ENCODE measurements at regions not wholly inside any gene's neighbourhood (a gene's known extent, or its start where the extent isn't known, plus 50 kb on each side); places are given as distances from the start of the nearest gene placed in this dataset.

- Histone ChIP-seq H3K4me1 (ENCODE audit: control insufficient read depth in 3 of 3, insufficient read depth in 2 of 3, low read depth in 1 of 3, low read length in 2 of 3) (no peaks in the 10 kb centered on the region), H3K4me3 (ENCODE audit: low read depth in 1 of 3, low read length in 3 of 3) (no peak overlapping the region), H3K27ac (ENCODE audit: low read depth in 1 of 3, low read length in 2 of 3) (no peak overlapping the region), H3K9me3 (ENCODE audit: control insufficient read depth in 2 of 2, insufficient read depth in 1 of 2, low read depth in 1 of 2, low read length in 1 of 2) (peaks cover 0 to 7% of the 10 kb centered on the region in 2 donors), H3K27me3 (ENCODE audit: control insufficient read depth in 3 of 3, insufficient read depth in 3 of 3, low read length in 3 of 3) (no peaks in the 10 kb centered on the region), H3K36me3 (ENCODE audit: control insufficient read depth in 3 of 3, insufficient read depth in 2 of 3, low read depth in 1 of 3, low read length in 3 of 3) (no peaks in the 10 kb centered on the region)
- 91 to 96% (median 94%) methylated on average over 3 of the region's 3 CpGs for WGBS, 3 donors
- FAIRE-seq = no peak
- no peak for DNase-seq
These were observed 283.0 kb upstream of the MAGI2 start for GRCh38 chr7:79736418-79736817.

- H3K4me1 ChIP-seq (ENCODE audit: control insufficient read depth in 3 of 3, insufficient read depth in 2 of 3, low read depth in 1 of 3, low read length in 2 of 3) = no peaks in the 10 kb centered on the region
- WGBS, 3 donors = 86 to 100% (median 92%) methylated on average over 1 of the region's 1 CpG
- no peak for DNase-seq
- FAIRE-seq = no peak
- no peaks in the 10 kb centered on the region for H3K36me3 ChIP-seq (ENCODE audit: control insufficient read depth in 3 of 3, insufficient read depth in 2 of 3, low read depth in 1 of 3, low read length in 3 of 3)
- H3K9me3 ChIP-seq (ENCODE audit: control insufficient read depth in 2 of 2, insufficient read depth in 1 of 2, low read depth in 1 of 2, low read length in 1 of 2) = peaks cover 0 to 10% of the 10 kb centered on the region in 2 donors
- no peaks in the 10 kb centered on the region for H3K27me3 ChIP-seq (ENCODE audit: control insufficient read depth in 3 of 3, insufficient read depth in 3 of 3, low read length in 3 of 3)
- H3K27ac ChIP-seq (ENCODE audit: low read depth in 1 of 3, low read length in 2 of 3) = no peak overlapping the region
- no peak overlapping the region for H3K4me3 ChIP-seq (ENCODE audit: low read depth in 1 of 3, low read length in 3 of 3)
These were observed 281.5 kb upstream of the MAGI2 start for GRCh38 chr7:79735012-79735411.

- no peaks in the 10 kb centered on the region for H3K36me3 ChIP-seq (ENCODE audit: control insufficient read depth in 3 of 3, insufficient read depth in 2 of 3, low read depth in 1 of 3, low read length in 3 of 3)
- no peak overlapping the region for H3K27ac ChIP-seq (ENCODE audit: low read depth in 1 of 3, low read length in 2 of 3)
- no peaks in the 10 kb centered on the region for H3K27me3 ChIP-seq (ENCODE audit: control insufficient read depth in 3 of 3, insufficient read depth in 3 of 3, low read length in 3 of 3)
- H3K4me3 ChIP-seq (ENCODE audit: low read depth in 1 of 3, low read length in 3 of 3) = no peak overlapping the region
- no peaks in the 10 kb centered on the region for H3K4me1 ChIP-seq (ENCODE audit: control insufficient read depth in 3 of 3, insufficient read depth in 2 of 3, low read depth in 1 of 3, low read length in 2 of 3)
- H3K9me3 ChIP-seq (ENCODE audit: control insufficient read depth in 2 of 2, insufficient read depth in 1 of 2, low read depth in 1 of 2, low read length in 1 of 2) = peaks cover 0 to 10% of the 10 kb centered on the region in 2 donors
- FAIRE-seq = no peak
- DNase-seq = no peak
These were observed 280.7 kb upstream of the MAGI2 start for GRCh38 chr7:79734181-79734580.

GRCh38 chr7:79732535-79732934 is 279.1 kb upstream of the MAGI2 start:
- FAIRE-seq (no peak), DNase-seq (no peak)
- Histone ChIP-seq H3K27ac (ENCODE audit: low read depth in 1 of 3, low read length in 2 of 3) (no peak overlapping the region), H3K36me3 (ENCODE audit: control insufficient read depth in 3 of 3, insufficient read depth in 2 of 3, low read depth in 1 of 3, low read length in 3 of 3) (no peaks in the 10 kb centered on the region), H3K4me3 (ENCODE audit: low read depth in 1 of 3, low read length in 3 of 3) (no peak overlapping the region), H3K9me3 (ENCODE audit: control insufficient read depth in 2 of 2, insufficient read depth in 1 of 2, low read depth in 1 of 2, low read length in 1 of 2) (peaks cover 0 to 10% of the 10 kb centered on the region in 2 donors), H3K27me3 (ENCODE audit: control insufficient read depth in 3 of 3, insufficient read depth in 3 of 3, low read length in 3 of 3) (no peaks in the 10 kb centered on the region), H3K4me1 (ENCODE audit: control insufficient read depth in 3 of 3, insufficient read depth in 2 of 3, low read depth in 1 of 3, low read length in 2 of 3) (no peaks in the 10 kb centered on the region)
- 56 to 71% (median 70%) methylated on average over 2 of the region's 2 CpGs for WGBS, 3 donors

- Histone ChIP-seq H3K27me3 (ENCODE audit: control insufficient read depth in 3 of 3, insufficient read depth in 3 of 3, low read length in 3 of 3) (no peaks in the 10 kb centered on the region), H3K4me1 (ENCODE audit: control insufficient read depth in 3 of 3, insufficient read depth in 2 of 3, low read depth in 1 of 3, low read length in 2 of 3) (no peaks in the 10 kb centered on the region), H3K36me3 (ENCODE audit: control insufficient read depth in 3 of 3, insufficient read depth in 2 of 3, low read depth in 1 of 3, low read length in 3 of 3) (no peaks in the 10 kb centered on the region), H3K9me3 (ENCODE audit: control insufficient read depth in 2 of 2, insufficient read depth in 1 of 2, low read depth in 1 of 2, low read length in 1 of 2) (peaks cover 0 to 10% of the 10 kb centered on the region in 2 donors), H3K27ac (ENCODE audit: low read depth in 1 of 3, low read length in 2 of 3) (no peak overlapping the region), H3K4me3 (ENCODE audit: low read depth in 1 of 3, low read length in 3 of 3) (no peak overlapping the region)
- FAIRE-seq = no peak
- no peak for DNase-seq
- 79 to 85% (median 82%) methylated on average over 4 of the region's 4 CpGs for WGBS, 3 donors
These were observed 277.5 kb upstream of the MAGI2 start for GRCh38 chr7:79730971-79731370.

GRCh38 chr7:79723833-79724618 is 270.6 kb upstream of the MAGI2 start:
- WGBS, 3 donors = 38 to 43% (median 41%) methylated on average over 6 of the region's 6 CpGs
- Histone ChIP-seq H3K9me3 (ENCODE audit: control insufficient read depth in 2 of 2, insufficient read depth in 1 of 2, low read depth in 1 of 2, low read length in 1 of 2) (no peaks in the 10 kb centered on the region), H3K4me1 (ENCODE audit: control insufficient read depth in 3 of 3, insufficient read depth in 2 of 3, low read depth in 1 of 3, low read length in 2 of 3) (no peaks in the 10 kb centered on the region), H3K4me3 (ENCODE audit: low read depth in 1 of 3, low read length in 3 of 3) (no peak overlapping the region), H3K27ac (ENCODE audit: low read depth in 1 of 3, low read length in 2 of 3) (no peak overlapping the region), H3K36me3 (ENCODE audit: control insufficient read depth in 3 of 3, insufficient read depth in 2 of 3, low read depth in 1 of 3, low read length in 3 of 3) (no peaks in the 10 kb centered on the region), H3K27me3 (ENCODE audit: control insufficient read depth in 3 of 3, insufficient read depth in 3 of 3, low read length in 3 of 3) (no peaks in the 10 kb centered on the region)
- DNase-seq (no peak), FAIRE-seq (no peak)

- Histone ChIP-seq H3K27ac (ENCODE audit: low read depth in 1 of 3, low read length in 2 of 3) (no peak overlapping the region), H3K4me1 (ENCODE audit: control insufficient read depth in 3 of 3, insufficient read depth in 2 of 3, low read depth in 1 of 3, low read length in 2 of 3) (no peaks in the 10 kb centered on the region), H3K36me3 (ENCODE audit: control insufficient read depth in 3 of 3, insufficient read depth in 2 of 3, low read depth in 1 of 3, low read length in 3 of 3) (no peaks in the 10 kb centered on the region), H3K9me3 (ENCODE audit: control insufficient read depth in 2 of 2, insufficient read depth in 1 of 2, low read depth in 1 of 2, low read length in 1 of 2) (no peaks in the 10 kb centered on the region), H3K27me3 (ENCODE audit: control insufficient read depth in 3 of 3, insufficient read depth in 3 of 3, low read length in 3 of 3) (no peaks in the 10 kb centered on the region), H3K4me3 (ENCODE audit: low read depth in 1 of 3, low read length in 3 of 3) (no peak overlapping the region)
- DNase-seq (no peak), FAIRE-seq (no peak)
These were observed 268.8 kb upstream of the MAGI2 start for GRCh38 chr7:79722217-79722616.

GRCh38 chr7:79719216-79719615 is 265.7 kb upstream of the MAGI2 start:
- WGBS, 3 donors = 85 to 93% (median 86%) methylated on average over 3 of the region's 3 CpGs
- FAIRE-seq (no peak), DNase-seq (no peak)
- Histone ChIP-seq H3K4me1 (ENCODE audit: control insufficient read depth in 3 of 3, insufficient read depth in 2 of 3, low read depth in 1 of 3, low read length in 2 of 3) (no peaks in the 10 kb centered on the region), H3K27ac (ENCODE audit: low read depth in 1 of 3, low read length in 2 of 3) (no peak overlapping the region), H3K36me3 (ENCODE audit: control insufficient read depth in 3 of 3, insufficient read depth in 2 of 3, low read depth in 1 of 3, low read length in 3 of 3) (no peaks in the 10 kb centered on the region), H3K9me3 (ENCODE audit: control insufficient read depth in 2 of 2, insufficient read depth in 1 of 2, low read depth in 1 of 2, low read length in 1 of 2) (no peaks in the 10 kb centered on the region), H3K4me3 (ENCODE audit: low read depth in 1 of 3, low read length in 3 of 3) (no peak overlapping the region), H3K27me3 (ENCODE audit: control insufficient read depth in 3 of 3, insufficient read depth in 3 of 3, low read length in 3 of 3) (no peaks in the 10 kb centered on the region)

GRCh38 chr7:79716329-79716728 is 262.9 kb upstream of the MAGI2 start:
- H3K27me3 ChIP-seq (ENCODE audit: control insufficient read depth in 3 of 3, insufficient read depth in 3 of 3, low read length in 3 of 3) = no peaks in the 10 kb centered on the region
- no peak overlapping the region for H3K27ac ChIP-seq (ENCODE audit: low read depth in 1 of 3, low read length in 2 of 3)
- no peak overlapping the region for H3K4me3 ChIP-seq (ENCODE audit: low read depth in 1 of 3, low read length in 3 of 3)
- FAIRE-seq (no peak), DNase-seq (no peak)
- no peaks in the 10 kb centered on the region for H3K36me3 ChIP-seq (ENCODE audit: control insufficient read depth in 3 of 3, insufficient read depth in 2 of 3, low read depth in 1 of 3, low read length in 3 of 3)
- 78 to 86% (median 82%) methylated on average over 2 of the region's 2 CpGs for WGBS, 3 donors
- no peaks in the 10 kb centered on the region for H3K4me1 ChIP-seq (ENCODE audit: control insufficient read depth in 3 of 3, insufficient read depth in 2 of 3, low read depth in 1 of 3, low read length in 2 of 3)
- no peaks in the 10 kb centered on the region for H3K9me3 ChIP-seq (ENCODE audit: control insufficient read depth in 2 of 2, insufficient read depth in 1 of 2, low read depth in 1 of 2, low read length in 1 of 2)

All from small intestine (tissue), 7 donors.